HG03025 (cell line): ENCODE measurements at regions not wholly inside any gene's neighbourhood (a gene's known extent, or its start where the extent isn't known, plus 50 kb on each side); places are given as distances from the start of the nearest gene placed in this dataset.

Experiments used
- ATAC-seq: cut with Tn5 transposase; IDR thresholded peaks from one replicate; pipeline ENCODE4 v1.9.1; 2021; ENCODE audit warnings: mild to moderate bottlenecking, moderate library complexity; ENCODE audit not compliant: unreplicated experiment, low FRiP score

GRCh38 chr12:85720308-85721033, 115.7 kb downstream of the RASSF9 start:
- ATAC-seq = no peak

GRCh38 chr12:85725991-85726390, 110.2 kb downstream of the RASSF9 start:
- ATAC-seq = no peak

GRCh38 chr12:85733221-85733840, 102.9 kb downstream of the RASSF9 start:
- ATAC-seq = no peak

- no peak for ATAC-seq
These were observed 102.2 kb downstream of the RASSF9 start for GRCh38 chr12:85733984-85734383.

- ATAC-seq = no peak
These were observed 96.0 kb downstream of the RASSF9 start for GRCh38 chr12:85740186-85740585.

GRCh38 chr12:85741046-85741445, 95.2 kb downstream of the RASSF9 start:
- no peak for ATAC-seq

- ATAC-seq = no peak
These were observed 88.2 kb downstream of the RASSF9 start for GRCh38 chr12:85747941-85748495.
